Fibroblast of pulmonary artery (primary cell): ENCODE measurements at regions not wholly inside any gene's neighbourhood (a gene's known extent, or its start where the extent isn't known, plus 50 kb on each side); places are given as distances from the start of the nearest gene placed in this dataset.
A peak's percentile ranks its signal among the peaks of the same experiment; 100 is the strongest.

Source experiments
- DNase-seq: peaks from one replicate; pipeline ENCODE4 v3.0.0-alpha.2; 2010; ENCODE audit warnings: low read depth
- H3K4me3 ChIP-seq: replicated peaks from 2 replicates; pipeline ENCODE4 v1.5.1; 2011; ENCODE audit warnings: low read depth, mild to moderate bottlenecking, control low read depth, low read length, moderate library complexity
- TF ChIP-seq, protein P1 (sequence below): IDR thresholded peaks from 2 replicates; pipeline ENCODE4 v1.5.1; 2011; ENCODE audit warnings: mild to moderate bottlenecking, control low read depth, low read length, inconsistent platforms; ENCODE audit errors: missing control alignments

DNA sequence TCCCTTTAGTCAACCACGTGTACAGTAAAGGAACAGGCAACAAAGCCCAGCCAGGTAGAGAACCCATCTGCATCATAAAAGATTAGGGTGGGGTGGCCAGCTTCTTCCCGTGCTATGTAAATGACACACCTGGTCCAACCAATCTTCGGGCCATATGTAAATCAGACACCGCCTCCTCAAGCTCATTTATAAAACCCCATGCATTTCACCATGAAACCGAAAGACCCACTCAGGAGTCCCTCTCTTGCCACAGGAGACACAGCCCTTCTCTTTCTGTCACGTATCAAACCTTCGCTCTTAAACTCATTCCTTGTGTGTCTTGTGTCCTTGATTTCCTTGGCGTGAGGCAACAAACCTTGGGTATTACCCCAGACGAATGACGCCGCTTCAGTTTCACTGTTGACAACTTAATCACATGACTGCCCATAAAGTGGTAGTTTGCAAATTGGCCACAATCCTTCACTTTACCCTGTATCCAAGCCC lies 59.8 kb upstream of the TBPL2 start:
- DNase-seq = no peak
- no peak overlapping the region for H3K4me3 ChIP-seq
- TF ChIP-seq, protein P1, sequence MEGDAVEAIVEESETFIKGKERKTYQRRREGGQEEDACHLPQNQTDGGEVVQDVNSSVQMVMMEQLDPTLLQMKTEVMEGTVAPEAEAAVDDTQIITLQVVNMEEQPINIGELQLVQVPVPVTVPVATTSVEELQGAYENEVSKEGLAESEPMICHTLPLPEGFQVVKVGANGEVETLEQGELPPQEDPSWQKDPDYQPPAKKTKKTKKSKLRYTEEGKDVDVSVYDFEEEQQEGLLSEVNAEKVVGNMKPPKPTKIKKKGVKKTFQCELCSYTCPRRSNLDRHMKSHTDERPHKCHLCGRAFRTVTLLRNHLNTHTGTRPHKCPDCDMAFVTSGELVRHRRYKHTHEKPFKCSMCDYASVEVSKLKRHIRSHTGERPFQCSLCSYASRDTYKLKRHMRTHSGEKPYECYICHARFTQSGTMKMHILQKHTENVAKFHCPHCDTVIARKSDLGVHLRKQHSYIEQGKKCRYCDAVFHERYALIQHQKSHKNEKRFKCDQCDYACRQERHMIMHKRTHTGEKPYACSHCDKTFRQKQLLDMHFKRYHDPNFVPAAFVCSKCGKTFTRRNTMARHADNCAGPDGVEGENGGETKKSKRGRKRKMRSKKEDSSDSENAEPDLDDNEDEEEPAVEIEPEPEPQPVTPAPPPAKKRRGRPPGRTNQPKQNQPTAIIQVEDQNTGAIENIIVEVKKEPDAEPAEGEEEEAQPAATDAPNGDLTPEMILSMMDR = no peak

DNA sequence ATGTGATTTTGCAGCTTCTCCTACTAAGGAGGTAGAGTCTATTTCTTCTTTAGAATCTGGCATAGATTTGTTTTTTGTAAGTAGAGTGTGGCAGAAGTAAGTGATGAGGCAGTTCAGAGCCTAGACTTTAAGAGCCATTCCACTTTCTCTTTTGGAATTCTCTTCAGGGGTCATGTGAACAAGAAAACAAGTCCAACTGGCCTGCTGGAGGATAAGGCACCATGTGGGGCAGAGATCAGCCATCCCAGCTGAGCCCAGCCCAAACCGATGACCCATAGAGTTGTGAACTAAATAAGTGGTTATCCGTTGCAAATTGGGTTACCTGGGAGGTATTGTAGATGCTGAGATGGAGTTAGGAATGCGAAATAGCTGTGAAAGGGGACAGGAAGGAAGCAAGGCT lies 60.3 kb upstream of the TBPL2 start:
- H3K4me3 ChIP-seq = no peak overlapping the region

DNA sequence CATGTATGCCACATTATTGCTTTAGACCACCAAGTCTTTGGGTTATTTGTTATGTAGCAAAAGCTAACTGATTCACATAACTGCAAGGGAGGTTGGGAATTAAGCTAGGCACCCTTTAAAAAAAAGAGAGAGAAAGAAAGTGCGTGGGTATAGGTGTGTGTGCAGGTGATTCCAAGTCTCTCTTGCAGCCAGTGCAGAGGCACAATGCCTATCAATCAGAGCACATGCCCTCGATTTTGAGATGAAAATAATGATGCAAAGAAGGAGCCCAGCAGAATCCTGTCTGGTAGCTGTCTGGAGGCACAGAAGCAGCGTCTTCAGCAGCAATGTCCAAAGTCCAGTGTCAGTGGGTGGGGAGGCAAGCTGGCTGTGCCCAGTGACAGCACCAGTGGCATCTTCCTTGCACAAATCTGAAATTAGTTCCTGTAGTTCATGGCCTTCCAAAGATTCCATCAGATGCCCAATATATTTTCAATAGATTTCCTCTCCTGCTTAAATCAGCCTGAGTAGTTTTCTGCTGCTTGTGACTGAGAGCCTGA lies 62.4 kb upstream of the TBPL2 start:
- TF ChIP-seq, protein P1 = no peak
- DNase-seq = no peak
- no peak overlapping the region for H3K4me3 ChIP-seq

More for the DNA sequence above, 60.3 kb upstream of the TBPL2 start:
- no peak for DNase-seq
- TF ChIP-seq, protein P1 = no peak

DNA sequence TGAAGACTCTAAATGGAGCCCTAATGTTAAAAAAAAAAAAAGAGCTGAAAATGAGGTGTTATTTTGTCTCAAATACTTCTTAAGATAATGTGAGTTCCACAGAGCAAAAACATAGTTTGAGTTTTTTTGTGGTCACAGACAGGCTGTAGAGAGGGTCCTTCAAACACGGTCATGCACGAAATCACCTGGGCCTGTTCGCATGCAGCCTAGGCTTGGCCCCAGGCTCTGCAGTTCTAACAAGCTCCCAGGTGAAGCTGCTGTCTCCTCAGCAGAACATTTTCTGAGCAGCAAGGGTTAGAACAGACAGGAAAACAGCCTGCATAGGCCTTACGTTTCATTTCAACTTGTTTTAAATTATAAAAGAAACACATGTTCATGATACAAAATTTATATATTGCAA lies 65.4 kb upstream of the TBPL2 start:
- no peak for DNase-seq
- TF ChIP-seq, protein P1 = no peak
- H3K4me3 ChIP-seq = no peak overlapping the region

DNA sequence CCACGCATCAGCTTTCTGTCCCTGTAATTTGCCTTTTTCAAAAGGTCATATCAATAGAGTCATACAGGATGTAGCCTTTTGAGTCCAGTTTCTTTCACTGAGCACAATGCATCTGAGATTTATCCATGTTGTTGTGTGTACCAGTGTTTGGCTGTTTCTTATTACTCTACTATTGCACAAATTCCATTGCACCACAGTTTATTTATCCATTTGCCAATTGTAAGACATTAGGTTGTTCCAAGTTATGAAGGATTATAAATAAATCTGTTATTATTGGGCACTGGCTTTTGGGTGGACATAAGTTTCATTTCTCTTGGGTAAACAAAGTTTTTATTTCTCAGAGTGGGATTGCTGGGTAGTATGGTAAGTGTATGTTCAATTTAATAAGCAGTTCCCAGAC lies 68.3 kb upstream of the TBPL2 start:
- no peak overlapping the region for H3K4me3 ChIP-seq
- TF ChIP-seq, protein P1 = no peak
- DNase-seq = peak; percentile 3

DNA sequence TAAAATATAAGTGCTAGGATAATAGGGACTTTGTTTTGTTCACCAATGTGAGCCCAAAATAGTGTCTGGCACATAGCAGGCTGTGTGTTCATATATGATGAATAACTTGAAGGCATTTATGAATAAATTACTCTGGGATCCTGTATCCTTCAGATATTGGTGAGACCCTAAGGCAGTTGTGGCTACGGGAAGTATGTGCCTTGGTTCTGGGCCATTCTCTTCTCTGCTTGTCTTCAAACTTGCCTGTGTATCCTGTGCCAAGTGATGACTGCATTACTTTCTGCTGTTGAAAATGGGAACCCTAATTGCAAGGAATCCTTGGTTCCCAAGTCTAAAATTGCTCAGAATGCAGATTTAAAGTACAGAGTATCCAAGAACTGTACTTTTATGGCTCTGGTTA lies 67.6 kb upstream of the KTN1 start:
- H3K4me3 ChIP-seq = no peak overlapping the region
- TF ChIP-seq, protein P1 = no peak
- peak; percentile 17 for DNase-seq

DNA sequence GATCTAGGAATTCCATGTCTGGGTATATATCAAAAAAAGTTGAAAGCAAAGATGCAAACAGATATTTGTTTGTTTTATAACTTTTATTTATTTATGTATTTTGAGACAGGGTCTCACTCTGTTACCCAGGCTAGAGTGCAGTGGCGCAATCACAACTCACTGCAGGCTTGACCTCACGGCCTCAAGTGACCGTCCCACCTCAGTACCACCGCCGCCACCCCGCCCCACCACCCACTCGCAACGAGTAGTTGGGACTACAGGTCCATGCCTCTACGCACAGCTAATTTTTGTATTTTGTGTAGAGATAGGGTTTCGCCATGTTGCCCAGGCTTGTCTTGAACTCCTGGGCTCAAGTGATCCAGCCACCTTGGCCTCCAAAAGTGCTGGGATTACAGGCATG lies 66.5 kb upstream of the KTN1 start:
- TF ChIP-seq, protein P1 = no peak
- no peak overlapping the region for H3K4me3 ChIP-seq

More for the DNA sequence above, 66.5 kb upstream of the KTN1 start:
- no peak for DNase-seq
